Renal cortical epithelial cell (primary cell): ENCODE measurements at regions not wholly inside any gene's neighbourhood (a gene's known extent, or its start where the extent isn't known, plus 50 kb on each side); places are given as distances from the start of the nearest gene placed in this dataset.

Source experiments
- DNase-seq: peaks from one replicate; pipeline ENCODE4 v3.0.0-alpha.2; 2011; ENCODE audit warnings: low read depth

DNA sequence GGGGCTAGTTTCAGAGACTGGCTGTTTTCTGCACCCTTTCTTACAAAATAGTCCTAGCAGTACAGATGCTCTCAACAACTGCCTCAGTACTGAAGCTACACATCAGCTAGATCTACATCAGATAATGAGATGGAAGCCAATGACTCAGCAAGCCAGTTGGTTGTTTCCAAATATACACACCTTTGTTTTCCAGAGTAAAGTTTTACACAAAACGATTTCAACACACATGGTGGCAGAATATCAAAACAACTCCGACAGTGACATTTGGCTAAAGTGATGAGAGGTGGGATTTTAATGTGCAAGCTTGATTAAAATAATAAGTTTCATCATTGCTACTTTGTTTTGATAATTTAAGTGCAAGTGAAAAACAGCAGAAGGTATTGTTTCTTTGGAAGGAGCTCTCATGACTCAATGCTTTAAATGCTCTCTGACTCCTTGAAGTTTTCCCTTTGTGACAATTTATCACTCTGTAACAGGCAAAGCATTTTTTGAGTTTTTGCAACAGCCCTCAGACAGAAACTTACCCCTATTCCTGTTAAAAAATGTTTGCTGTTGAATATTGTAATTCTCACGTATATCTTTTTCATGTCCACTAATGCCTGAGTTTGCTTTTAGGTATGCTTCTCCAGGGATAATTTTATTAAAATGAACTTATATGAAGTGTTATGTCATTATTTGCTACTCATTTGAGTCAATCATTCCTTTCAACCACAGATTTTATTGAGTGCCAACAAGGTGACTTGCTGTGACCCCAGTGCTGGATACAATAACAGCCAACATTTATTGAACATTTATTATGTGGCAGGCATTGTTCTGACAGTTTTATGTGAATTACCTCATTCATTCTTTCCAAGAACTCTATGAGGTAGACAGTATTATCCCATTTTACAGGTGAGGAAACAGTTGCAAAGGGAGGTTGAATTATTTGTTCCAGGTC is 882.0 kb downstream of the TFAP2A start:
- peak; percentile 66 for DNase-seq

DNA sequence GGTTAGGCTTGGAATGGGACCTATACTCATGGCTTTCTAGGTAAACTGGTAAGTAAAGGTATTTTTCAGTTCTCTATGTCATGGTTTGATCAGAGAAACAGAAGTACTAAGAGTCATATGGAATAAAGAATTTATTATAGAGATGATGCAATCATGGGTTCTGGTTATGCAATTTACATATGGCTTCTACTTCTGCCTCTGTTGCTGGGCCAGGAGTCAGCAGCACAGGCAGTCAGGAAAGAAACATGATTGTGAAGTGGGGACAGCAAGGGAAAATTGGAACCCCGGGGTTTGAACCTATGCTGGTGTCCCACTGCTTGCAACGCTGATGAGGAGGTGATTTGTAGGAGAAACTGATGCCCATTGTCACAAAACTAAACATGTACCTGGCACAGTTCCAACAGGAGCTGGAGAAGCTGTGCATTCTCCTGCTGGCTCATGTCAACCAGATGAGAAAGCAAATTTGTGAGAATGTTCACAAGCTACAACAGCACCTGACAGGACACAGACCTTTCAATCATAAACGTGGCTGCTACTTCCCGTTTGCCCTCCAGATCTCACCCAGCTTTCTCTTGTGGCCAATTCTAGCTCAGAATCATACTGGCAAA is 887.1 kb downstream of the TFAP2A start:
- DNase-seq: no peak

DNA sequence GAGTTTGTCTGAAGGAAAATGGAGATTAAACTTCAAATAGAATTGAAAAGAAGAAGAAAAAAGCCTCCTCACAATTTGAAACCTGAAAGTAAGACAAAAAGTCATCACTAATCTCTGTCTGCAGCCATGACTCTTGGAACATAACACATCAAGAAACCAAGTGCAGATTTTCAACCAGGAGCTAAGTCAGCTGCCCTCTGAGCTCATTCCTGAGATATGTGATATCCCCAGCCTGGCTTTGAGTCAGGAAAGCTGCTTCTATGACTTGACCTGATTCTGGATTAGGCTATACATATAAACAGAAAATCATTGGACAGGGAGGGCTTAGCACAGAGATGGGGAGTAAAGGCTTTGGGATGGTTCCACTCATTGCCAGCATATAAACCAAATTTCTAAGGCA is 891.4 kb downstream of the TFAP2A start:
- peak; percentile 85 for DNase-seq

GRCh38 chr6:9522101-9522500 is 892.8 kb downstream of the TFAP2A start:
- DNase-seq: no peak

DNA sequence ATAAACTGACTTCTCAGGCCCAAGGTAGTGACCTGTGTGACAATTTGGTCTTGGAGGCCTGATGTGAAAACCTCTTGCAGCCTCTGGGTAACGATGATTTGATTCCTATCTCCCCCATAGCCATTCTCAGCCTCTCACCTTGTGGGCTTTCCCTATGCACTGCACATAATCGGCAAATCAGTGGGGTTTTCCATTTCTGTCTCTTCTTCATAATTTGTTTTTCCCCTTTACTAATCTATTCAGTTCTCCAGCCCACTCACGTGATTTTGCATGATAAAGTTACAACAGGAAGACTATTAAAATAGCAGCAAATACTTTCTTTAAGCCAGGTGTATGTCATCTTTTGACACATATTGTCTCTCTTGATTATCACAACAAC is 893.7 kb downstream of the TFAP2A start:
- DNase-seq: no peak

GRCh38 chr6:9520417-9521151 is 894.3 kb downstream of the TFAP2A start:
- peak; percentile 88 for DNase-seq

- no peak for DNase-seq
Measured at GRCh38 chr6:9518431-9518830, 896.4 kb downstream of the TFAP2A start.

DNA sequence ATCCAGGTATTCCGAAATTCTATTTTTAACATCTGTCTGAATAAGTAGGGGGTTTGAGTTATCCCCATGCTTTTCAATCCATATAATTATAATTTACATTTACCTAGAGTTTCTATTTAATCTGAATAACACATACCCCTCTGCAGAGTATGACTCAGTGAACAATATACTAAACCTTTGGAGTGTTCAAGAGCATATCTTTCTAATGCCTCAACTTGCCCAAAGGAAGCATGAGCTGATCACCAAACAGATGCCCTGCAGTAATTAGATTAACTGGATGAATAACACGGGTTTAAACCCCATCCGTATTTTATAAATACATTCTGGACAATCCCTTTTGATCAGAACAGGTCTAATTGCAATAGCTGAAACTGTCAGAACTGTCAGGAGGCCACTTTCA is 897.1 kb downstream of the TFAP2A start:
- DNase-seq: no peak

- peak; percentile 87 for DNase-seq
Measured at GRCh38 chr6:9515633-9516606, 899.0 kb downstream of the TFAP2A start.

GRCh38 chr6:9514146-9514545 is 900.7 kb downstream of the TFAP2A start:
- no peak for DNase-seq

- DNase-seq: peak; percentile 40
Measured at GRCh38 chr6:9511157-9511556, 903.7 kb downstream of the TFAP2A start.

GRCh38 chr6:9507136-9507895 is 907.6 kb downstream of the TFAP2A start:
- no peak for DNase-seq

- no peak for DNase-seq
Measured at GRCh38 chr6:9504191-9504590, 910.7 kb downstream of the TFAP2A start.

GRCh38 chr6:9503111-9503761 is 911.6 kb downstream of the TFAP2A start:
- peak; percentile 69 for DNase-seq

GRCh38 chr6:9499709-9500108 is 915.2 kb downstream of the TFAP2A start:
- no peak for DNase-seq

DNA sequence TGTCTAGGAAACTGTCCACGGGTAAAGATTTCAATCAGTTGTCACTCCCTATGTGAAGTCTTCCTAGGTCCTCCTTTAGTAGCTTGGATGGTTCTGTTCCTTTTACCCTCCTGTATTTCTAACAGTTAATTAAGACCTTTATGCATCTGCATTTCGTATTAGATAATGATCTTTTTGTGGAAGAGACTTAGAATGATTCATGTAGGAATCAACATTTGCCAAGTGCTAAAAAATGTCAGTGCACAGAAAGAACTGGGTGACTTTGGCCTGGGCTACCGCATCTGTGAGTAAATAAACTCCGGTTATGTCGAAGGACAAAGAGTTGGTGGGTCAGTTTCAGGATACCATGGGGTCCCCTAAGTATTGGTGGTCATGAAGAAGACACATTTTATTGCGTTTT is 918.0 kb downstream of the TFAP2A start:
- DNase-seq: no peak

DNA sequence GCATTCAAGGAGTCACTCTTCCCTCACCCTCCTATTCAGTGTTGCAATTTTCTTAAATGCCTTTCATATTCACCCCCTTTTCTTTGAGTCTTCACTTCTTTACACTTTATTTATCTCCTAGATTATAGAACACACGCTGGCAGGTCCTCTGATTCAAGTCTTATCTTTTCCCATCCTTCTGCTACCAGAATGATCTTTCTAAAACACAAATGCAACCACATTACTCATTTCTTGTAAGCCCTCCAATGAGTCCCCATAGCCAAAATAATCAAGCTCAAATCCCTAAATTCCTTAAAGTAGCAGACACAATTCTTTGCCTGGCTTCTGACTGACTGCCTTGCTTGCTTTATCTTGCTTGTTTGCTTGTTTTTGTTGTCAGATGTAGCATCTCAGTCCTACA is 920.0 kb downstream of the TFAP2A start:
- no peak for DNase-seq

DNA sequence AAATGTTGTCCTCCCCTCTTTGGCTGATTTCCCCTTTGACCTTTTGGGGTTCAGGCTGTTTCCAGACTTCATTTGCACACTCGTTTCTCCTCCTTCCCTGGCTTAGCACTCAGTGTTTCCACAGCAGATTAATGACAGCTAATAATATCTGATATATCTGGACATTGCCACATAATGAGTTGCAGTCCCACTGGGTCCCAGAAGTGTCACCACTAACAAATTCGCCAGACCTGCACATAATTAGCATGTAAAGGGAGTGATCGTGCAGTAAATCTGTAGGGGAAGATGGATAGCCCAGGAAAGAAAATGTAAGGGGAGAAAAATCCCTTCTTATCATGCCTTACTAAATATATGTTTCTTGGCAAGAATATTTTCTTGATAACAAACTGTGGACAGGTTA is 922.1 kb downstream of the TFAP2A start:
- no peak for DNase-seq

DNA sequence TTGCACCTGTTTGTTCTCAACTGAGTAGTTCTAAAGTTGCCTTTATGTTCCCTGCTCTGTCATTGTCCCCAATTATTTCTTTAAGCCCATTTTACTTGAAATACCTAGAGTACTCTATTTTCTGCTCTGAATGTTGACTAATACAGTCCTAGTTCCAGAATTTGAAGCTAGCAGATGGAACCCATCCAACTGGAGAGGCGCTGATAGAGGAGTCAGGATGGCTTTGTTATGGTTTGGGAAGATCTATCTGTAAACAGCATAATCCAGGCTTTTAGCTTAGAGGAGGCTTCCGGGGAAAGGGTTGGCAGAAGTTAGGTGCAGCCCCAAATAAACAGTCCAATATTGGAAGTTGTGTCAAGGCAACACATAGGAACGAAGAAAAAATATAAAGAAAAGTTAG is 927.7 kb downstream of the TFAP2A start:
- no peak for DNase-seq

GRCh38 chr6:9485992-9486391 is 928.9 kb downstream of the TFAP2A start:
- no peak for DNase-seq
